GM23248 (cell line): ENCODE measurements at regions not wholly inside any gene's neighbourhood (a gene's known extent, or its start where the extent isn't known, plus 50 kb on each side); places are given as distances from the start of the nearest gene placed in this dataset.

Experiments
- DNase-seq: peaks from one replicate; pipeline ENCODE4 v3.0.0-alpha.2; 2015
- H2AFZ ChIP-seq: fragments of 200-600 bp; sonication (generic); 2 replicates; pipeline ENCODE4 v1.6.1; 2016; ENCODE audit warnings: antibody characterized with exemption
- H3F3A ChIP-seq: fragments of 200-600 bp; sonication (generic); 2 replicates; pipeline ENCODE4 v1.6.1; 2016; ENCODE audit warnings: mild to moderate bottlenecking, antibody characterized with exemption, mixed run types; ENCODE audit not compliant: insufficient read depth
- H3K27ac ChIP-seq: fragments of 200-600 bp; sonication (generic); 2 replicates; pipeline ENCODE4 v1.5.1; 2016; ENCODE audit warnings: mild to moderate bottlenecking
- H3K27me3 ChIP-seq: fragments of 200-600 bp; sonication (generic); replicated peaks from 2 replicates; pipeline ENCODE4 v1.6.1; 2016; ENCODE audit warnings: mild to moderate bottlenecking; ENCODE audit not compliant: insufficient read depth
- H3K36me3 ChIP-seq: fragments of 200-600 bp; sonication (generic); 2 replicates; pipeline ENCODE4 v1.6.1; 2016; ENCODE audit warnings: low read depth, mild to moderate bottlenecking
- H3K4me1 ChIP-seq: fragments of 200-600 bp; sonication (generic); 2 replicates; pipeline ENCODE4 v1.6.1; 2016; ENCODE audit warnings: mild to moderate bottlenecking; ENCODE audit not compliant: insufficient read depth
- H3K4me2 ChIP-seq: fragments of 200-600 bp; sonication (generic); one replicate; pipeline ENCODE4 v1.6.1; 2016; ENCODE audit warnings: mild to moderate bottlenecking; ENCODE audit not compliant: unreplicated experiment
- H3K4me3 ChIP-seq: fragments of 200-600 bp; sonication (generic); 2 replicates; pipeline ENCODE4 v1.5.1; 2016; ENCODE audit warnings: mild to moderate bottlenecking
- H3K79me2 ChIP-seq: fragments of 200-600 bp; sonication (generic); 2 replicates; pipeline ENCODE4 v1.6.1; 2016; ENCODE audit warnings: mild to moderate bottlenecking; ENCODE audit not compliant: insufficient read depth
- H3K9ac ChIP-seq: fragments of 200-600 bp; sonication (generic); 2 replicates; pipeline ENCODE4 v1.6.1; 2016; ENCODE audit warnings: mild to moderate bottlenecking
- H3K9me2 ChIP-seq: fragments of 200-600 bp; sonication (generic); 2 replicates; pipeline ENCODE4 v1.6.1; 2016; ENCODE audit warnings: mixed run types, mild to moderate bottlenecking, moderate library complexity; ENCODE audit not compliant: insufficient read depth
- H3K9me3 ChIP-seq: fragments of 200-600 bp; sonication (generic); one replicate; pipeline ENCODE4 v1.6.1; 2017; ENCODE audit warnings: low read depth
- H4K20me1 ChIP-seq: fragments of 200-600 bp; sonication (generic); 2 replicates; pipeline ENCODE4 v1.6.0; 2016; ENCODE audit not compliant: insufficient read depth
- EZH2 ChIP-seq: fragments of 200-600 bp; sonication (generic); IDR thresholded peaks from 2 replicates; pipeline ENCODE4 v1.6.1; 2018; ENCODE audit warnings: antibody characterized with exemption, mild to moderate bottlenecking; ENCODE audit not compliant: insufficient read depth, poor library complexity, severe bottlenecking
- EZH2phosphoT487 ChIP-seq: fragments of 200-600 bp; sonication (generic); IDR thresholded peaks from 2 replicates; pipeline ENCODE4 v1.6.1; 2018; ENCODE audit warnings: antibody characterized with exemption, moderate library complexity, mild to moderate bottlenecking, low read depth; ENCODE audit not compliant: insufficient read depth
- WGBS, 2 experiments: methylation state at CpG; one replicate each; pipeline ENCODE4 v1.1.6; 2015 to 2017; ENCODE audit warnings: low lambda C conversion rate in 2 of 2, low coverage in 1 of 2; ENCODE audit errors: missing lambda C conversion rate in 2 of 2; 5-methylcytosine and 5-hydroxymethylcytosine counted together
- in situ Hi-C: fragments of 300-500 bp; cut with MboI; formaldehyde crosslinking; loops from 2 replicates; pipeline ENCODE4 v1.15.0; 2020

- no peak overlapping the region for H3K4me3 ChIP-seq
- no peak overlapping the region for H2AFZ ChIP-seq
- no peaks in the 10 kb centered on the region for H3K27me3 ChIP-seq
- no peak overlapping the region for H3K9ac ChIP-seq
- no peaks in the 10 kb centered on the region for H3K4me1 ChIP-seq
- in situ Hi-C loops = no loop called here
- H3K27ac ChIP-seq = no peak overlapping the region
- H3K9me3 ChIP-seq = peaks cover 3% of the 10 kb centered on the region
- H3K79me2 ChIP-seq = no peaks in the 10 kb centered on the region
- no peak for DNase-seq
- no peaks in the 10 kb centered on the region for H4K20me1 ChIP-seq
- H3K4me2 ChIP-seq = no peak overlapping the region
- no peaks in the 10 kb centered on the region for H3K9me2 ChIP-seq
- 13% methylated on average over 3 of the region's 3 CpGs for WGBS, 2 experiments
- TF ChIP-seq EZH2phosphoT487 (no peak), EZH2 (no peak)
- no peaks in the 10 kb centered on the region for H3K36me3 ChIP-seq
- H3F3A ChIP-seq = no peaks in the 10 kb centered on the region
Observed at GRCh38 chr1:192067360-192067759, 90.9 kb upstream of the RGS18 start.

DNA sequence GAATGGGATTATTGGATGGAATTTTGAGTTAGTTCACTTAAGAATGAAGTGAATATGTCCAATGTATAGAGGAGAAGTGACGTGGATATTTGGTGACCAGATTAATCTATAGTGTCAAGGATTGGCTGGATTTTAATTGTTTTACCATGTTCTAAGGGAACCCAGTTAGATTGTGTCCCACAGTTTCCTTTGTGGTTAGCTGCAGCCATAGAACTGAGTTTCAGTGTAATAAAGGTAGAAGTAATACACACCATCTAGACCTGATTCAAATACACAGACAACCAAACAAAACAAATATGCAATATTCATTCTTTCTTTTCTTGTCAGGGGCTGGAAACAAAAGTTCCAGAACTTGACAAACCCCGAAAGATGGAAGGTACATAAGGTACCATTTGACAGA, 88.0 kb upstream of the RGS18 start:
- Histone ChIP-seq H3K4me3 (no peak overlapping the region), H3K36me3 (no peaks in the 10 kb centered on the region), H3K27ac (no peak overlapping the region), H3K9ac (no peak overlapping the region), H2AFZ (no peak overlapping the region), H3K4me1 (no peaks in the 10 kb centered on the region), H3K27me3 (no peaks in the 10 kb centered on the region), H3F3A (no peaks in the 10 kb centered on the region), H3K4me2 (no peak overlapping the region), H3K79me2 (no peaks in the 10 kb centered on the region), H3K9me3 (no peaks in the 10 kb centered on the region), H4K20me1 (no peaks in the 10 kb centered on the region), H3K9me2 (no peaks in the 10 kb centered on the region)
- WGBS, 2 experiments = 14% methylated on average over 2 of the region's 2 CpGs
- no peak for DNase-seq
- no peak for TF ChIP-seq EZH2
- no peak for TF ChIP-seq EZH2phosphoT487
- in situ Hi-C loops = no loop called here

DNA sequence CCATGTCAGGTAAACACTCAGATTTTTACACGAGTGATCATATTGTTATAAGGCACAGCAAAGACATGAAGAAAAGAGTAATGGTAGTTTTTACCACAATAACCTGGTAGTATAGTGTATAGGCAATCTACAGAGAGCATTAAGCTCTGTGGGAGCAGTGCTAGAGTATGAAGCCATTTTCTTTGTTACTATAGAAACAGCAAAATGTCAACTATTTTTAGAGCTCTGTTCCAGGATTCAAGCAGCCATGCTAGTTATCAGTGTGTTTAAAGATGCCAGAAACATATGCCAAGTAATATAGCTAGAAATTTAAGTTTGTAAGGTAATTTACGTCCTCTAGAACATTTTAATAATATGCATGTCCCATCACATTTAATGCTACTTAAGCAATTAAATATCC, 77.6 kb upstream of the RGS18 start:
- H3F3A ChIP-seq = no peaks in the 10 kb centered on the region
- H2AFZ ChIP-seq = no peak overlapping the region
- H3K9ac ChIP-seq = no peak overlapping the region
- no peaks in the 10 kb centered on the region for H3K36me3 ChIP-seq
- no peaks in the 10 kb centered on the region for H3K9me3 ChIP-seq
- H3K4me2 ChIP-seq = no peak overlapping the region
- no peaks in the 10 kb centered on the region for H4K20me1 ChIP-seq
- H3K4me1 ChIP-seq = no peaks in the 10 kb centered on the region
- WGBS, 2 experiments = 0 to 3% methylated on average over 2 of the region's 2 CpGs
- TF ChIP-seq EZH2 (no peak), EZH2phosphoT487 (no peak)
- DNase-seq = no peak
- no peaks in the 10 kb centered on the region for H3K27me3 ChIP-seq
- no peak overlapping the region for H3K4me3 ChIP-seq
- H3K27ac ChIP-seq = no peak overlapping the region
- H3K79me2 ChIP-seq = no peaks in the 10 kb centered on the region
- H3K9me2 ChIP-seq = no peaks in the 10 kb centered on the region
- in situ Hi-C loops = no loop called here

DNA sequence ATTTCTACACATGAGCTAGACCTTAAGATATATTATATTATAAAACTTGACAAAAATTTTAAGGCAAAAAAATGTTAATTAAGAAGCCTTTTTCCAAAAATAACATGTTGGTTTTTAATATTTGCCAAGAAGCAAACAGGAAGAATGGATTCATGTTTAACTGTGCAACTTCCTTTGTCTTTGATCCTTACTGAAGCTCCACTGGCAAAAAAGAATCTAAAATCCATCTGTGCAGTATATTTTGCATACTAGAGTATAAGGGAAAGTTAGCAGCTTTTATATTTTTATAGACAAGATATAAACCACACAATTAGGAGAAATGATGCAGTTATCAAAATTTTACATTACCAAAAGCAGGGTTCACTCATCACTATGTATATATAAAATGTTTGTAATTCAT, 76.9 kb upstream of the RGS18 start:
- Histone ChIP-seq H3K27ac (no peak overlapping the region), H3K27me3 (no peaks in the 10 kb centered on the region), H4K20me1 (no peaks in the 10 kb centered on the region), H3K9me3 (no peaks in the 10 kb centered on the region), H3K4me1 (no peaks in the 10 kb centered on the region), H3K79me2 (no peaks in the 10 kb centered on the region), H3K4me2 (no peak overlapping the region), H3K9me2 (no peaks in the 10 kb centered on the region), H3K4me3 (no peak overlapping the region), H3K36me3 (no peaks in the 10 kb centered on the region), H3K9ac (no peak overlapping the region), H3F3A (no peaks in the 10 kb centered on the region), H2AFZ (no peak overlapping the region)
- in situ Hi-C loops = no loop called here
- TF ChIP-seq EZH2phosphoT487 (no peak), EZH2 (no peak)
- no peak for DNase-seq

DNA sequence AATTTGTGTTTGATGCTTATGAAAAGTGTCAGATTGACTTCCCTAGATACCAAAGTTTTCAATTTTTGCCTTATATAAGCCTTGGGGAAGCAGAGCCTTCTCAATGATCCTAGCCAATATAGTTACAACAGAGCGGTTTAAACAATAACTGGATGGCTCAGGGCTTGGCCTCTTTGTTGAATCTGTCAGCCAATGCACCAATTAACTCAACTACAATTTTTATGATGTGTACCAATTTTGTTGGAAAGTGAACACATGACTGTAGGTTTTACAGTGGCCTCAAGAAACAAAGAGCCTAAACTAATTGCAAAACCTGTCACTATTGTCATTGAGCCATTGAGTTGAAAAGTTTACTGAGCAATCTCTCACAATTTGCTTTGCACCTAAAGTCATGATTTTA, 71.6 kb upstream of the RGS18 start:
- H2AFZ ChIP-seq = no peak overlapping the region
- H3K9me3 ChIP-seq = no peaks in the 10 kb centered on the region
- H3K27me3 ChIP-seq = no peaks in the 10 kb centered on the region
- no peak overlapping the region for H3K4me3 ChIP-seq
- H3K4me2 ChIP-seq = no peak overlapping the region
- no peaks in the 10 kb centered on the region for H3K36me3 ChIP-seq
- H3K9ac ChIP-seq = no peak overlapping the region
- H3K4me1 ChIP-seq = no peaks in the 10 kb centered on the region
- H3K27ac ChIP-seq = no peak overlapping the region
- DNase-seq = no peak
- no peaks in the 10 kb centered on the region for H4K20me1 ChIP-seq
- no peaks in the 10 kb centered on the region for H3K79me2 ChIP-seq
- H3K9me2 ChIP-seq = no peaks in the 10 kb centered on the region
- H3F3A ChIP-seq = no peaks in the 10 kb centered on the region
- TF ChIP-seq EZH2 (no peak), EZH2phosphoT487 (no peak)
- 15 to 24% methylated on average over 1 of the region's 1 CpG for WGBS, 2 experiments
- in situ Hi-C loops = no loop called here
